HCT116 (cell line): ENCODE measurements at regions not wholly inside any gene's neighbourhood (a gene's known extent, or its start where the extent isn't known, plus 50 kb on each side); places are given as distances from the start of the nearest gene placed in this dataset.

Experiments
- ATAC-seq: fragments of 200-7000 bp; cut with Tn5 transposase; 2 replicates; pipeline ENCODE4 v1.9.1; 2020; ENCODE audit warnings: mild to moderate bottlenecking, moderate library complexity
- BruUV-seq: library from RNA; stranded (reverse); fragments of 400-500 nt; replicated peaks from 2 replicates; lab custom pipeline; 2021; lab: Mats Ljungman, UMichigan
- CTCF ChIA-PET: fragments of 300-600 bp; sonication (Branson Sonifier 250); formaldehyde crosslinking; loops from one replicate; lab custom pipeline; 2021; ENCODE audit warnings: antibody characterized with exemption; lab: Charles Lee
- POLR2A ChIA-PET: fragments of 300-600, 350-600 bp; sonication (Branson Sonifier 250); formaldehyde crosslinking; loops from one replicate; lab custom pipeline; 2021; ENCODE audit warnings: antibody characterized with exemption; lab: Charles Lee
- RAD21 ChIA-PET, 2 experiments: fragments of 300-600 bp; sonication (Branson Sonifier 250); formaldehyde crosslinking; loops; one replicate each; lab custom pipeline; 2023; ENCODE audit warnings: low total read pairs in 2 of 2; ENCODE audit not compliant: uncharacterized antibody in 2 of 2, unreplicated experiment in 2 of 2, low non-redundant PET in 1 of 2; lab: Charles Lee
- DNase-seq: peaks from one replicate; pipeline ENCODE4 v3.0.0-alpha.2; 2010; ENCODE audit warnings: low read depth, low spot score
- H2AFZ ChIP-seq: fragments of 200-600 bp; shearing (Covaris generic), sonication (generic); 2 replicates; pipeline ENCODE4 v1.6.1; 2017; ENCODE audit warnings: low read depth, mixed run types, mixed read lengths, antibody characterized with exemption, low read length; ENCODE audit not compliant: poor library complexity, severe bottlenecking
- H3K27ac ChIP-seq: 2 replicates; pipeline ENCODE4 v1.5.1; 2012; ENCODE audit warnings: low read depth, low read length
- H3K27me3 ChIP-seq: fragments of 200-600 bp; sonication (generic); 2 replicates; pipeline ENCODE4 v1.6.1; 2016; ENCODE audit warnings: mixed run types, low read length, mixed read lengths; ENCODE audit not compliant: insufficient read depth
- H3K36me3 ChIP-seq, 2 experiments: fragments of 200-500 bp in 1 of 2; fragments of 200-600 bp in 1 of 2; sonication (Bioruptor generic) in 1 of 2; sonication (generic) in 1 of 2; 2 replicates each; pipeline versions ENCODE4 v1.5.1 to v1.6.1; 2014 to 2016; ENCODE audit warnings: low read length in 2 of 2, inconsistent platforms in 1 of 2, mixed read lengths in 1 of 2, mixed run types in 1 of 2; ENCODE audit not compliant: insufficient read depth in 2 of 2, control insufficient read depth in 1 of 2
- H3K4me1 ChIP-seq, 2 experiments: fragments of 200-600 bp in 1 of 2; sonication (generic) in 1 of 2; 2 replicates each; pipeline versions ENCODE4 v1.5.1 to v1.6.1; 2012 to 2017; ENCODE audit warnings: low read length in 2 of 2, inconsistent platforms in 1 of 2, mild to moderate bottlenecking in 1 of 2, mixed read lengths in 1 of 2, mixed run types in 1 of 2, moderate library complexity in 1 of 2; ENCODE audit not compliant: insufficient read depth in 2 of 2, control insufficient read depth in 1 of 2
- H3K4me2 ChIP-seq: fragments of 200-600 bp; sonication (generic); 2 replicates; pipeline ENCODE4 v1.6.1; 2017; ENCODE audit warnings: mixed run types, low read length, mixed read lengths
- H3K4me3 ChIP-seq, 2 experiments: fragments of 200-600 bp in 1 of 2; sonication (generic) in 1 of 2; replicated peaks in 1 of 2; 2 replicates each; pipeline ENCODE4 v1.5.1; 2011 to 2016; ENCODE audit warnings: low read length in 2 of 2, control low read depth in 1 of 2, low read depth in 1 of 2, mild to moderate bottlenecking in 1 of 2, mixed read lengths in 1 of 2, mixed run types in 1 of 2
- H3K79me2 ChIP-seq: fragments of 200-600 bp; sonication (generic); 2 replicates; pipeline ENCODE4 v1.6.1; 2017; ENCODE audit warnings: mild to moderate bottlenecking, mixed run types, low read length, moderate library complexity, mixed read lengths; ENCODE audit not compliant: insufficient read depth
- H3K9ac ChIP-seq: fragments of 200-600 bp; sonication (generic); 2 replicates; pipeline ENCODE4 v1.6.1; 2016; ENCODE audit warnings: low read length, mixed read lengths
- H3K9me2 ChIP-seq: fragments of 200-600 bp; sonication (generic), shearing (Covaris generic); 2 replicates; pipeline ENCODE4 v1.6.1; 2017; ENCODE audit warnings: mixed run types, mild to moderate bottlenecking, moderate library complexity; ENCODE audit not compliant: insufficient read depth
- H3K9me3 ChIP-seq, 2 experiments: fragments of 200-500 bp in 1 of 2; fragments of 200-600 bp in 1 of 2; sonication (Bioruptor generic) in 1 of 2; sonication (generic) in 1 of 2; 2 replicates each; pipeline ENCODE4 v1.6.1; 2014 to 2017; ENCODE audit warnings: low read length in 2 of 2, mixed read lengths in 2 of 2, inconsistent platforms in 1 of 2, low read depth in 1 of 2, mild to moderate bottlenecking in 1 of 2, mixed run types in 1 of 2, moderate library complexity in 1 of 2; ENCODE audit not compliant: control insufficient read depth in 1 of 2, insufficient read depth in 1 of 2
- H4K20me1 ChIP-seq: fragments of 200-600 bp; sonication (generic), shearing (Covaris generic); 2 replicates; pipeline ENCODE4 v1.6.1; 2017; ENCODE audit warnings: mixed run types, mild to moderate bottlenecking, moderate library complexity; ENCODE audit not compliant: insufficient read depth
- CTCF ChIP-seq, 3 experiments: fragments of 200-600 bp in 1 of 3; sonication (generic) in 1 of 3; IDR thresholded peaks in 2 of 3; conservative IDR thresholded peaks in 1 of 3; 2 replicates each; pipeline ENCODE4 v1.5.1; 2012 to 2017; ENCODE audit warnings: low read depth in 2 of 3, low read length in 2 of 3, antibody characterized with exemption in 1 of 3, borderline replicate concordance in 1 of 3, control low read depth in 1 of 3, mild to moderate bottlenecking in 1 of 3, mixed read lengths in 1 of 3, mixed run types in 1 of 3, moderate library complexity in 1 of 3; ENCODE audit not compliant: insufficient read depth in 1 of 3
- FOSL1 ChIP-seq: IDR thresholded peaks from 2 replicates; pipeline ENCODE4 v1.6.1; 2012; ENCODE audit warnings: low read depth
- JUND ChIP-seq: IDR thresholded peaks from 2 replicates; pipeline ENCODE4 v1.6.1; 2012
- MAX ChIP-seq: IDR thresholded peaks from 2 replicates; pipeline ENCODE4 v1.6.1; 2012
- POLR2AphosphoS5 ChIP-seq: IDR thresholded peaks from 2 replicates; pipeline ENCODE4 v1.6.1; 2011; ENCODE audit warnings: mild to moderate bottlenecking, low read depth, low read length, moderate library complexity
- SP1 ChIP-seq: IDR thresholded peaks from 2 replicates; pipeline ENCODE4 v1.6.1; 2012; ENCODE audit warnings: low read depth
- YY1 ChIP-seq: IDR thresholded peaks from 2 replicates; pipeline ENCODE4 v1.6.1; 2011; ENCODE audit warnings: low read length, low read depth, moderate library complexity, mild to moderate bottlenecking; ENCODE audit not compliant: insufficient replicate concordance; ENCODE audit errors: extremely low read depth
- intact Hi-C: fragments of 100-400 bp; cut with micrococcal nuclease; formaldehyde crosslinking; loops from 2 replicates; pipeline ENCODE4 v1.10.0; 2022

- Histone ChIP-seq H3K27me3 (no peaks in the 10 kb centered on the region), H3K36me3 (no peaks in the 10 kb centered on the region), H4K20me1 (no peaks in the 10 kb centered on the region), H3K9me2 (no peaks in the 10 kb centered on the region), H2AFZ (no peak overlapping the region), H3K9ac (peak overlapping the region; percentile 82), H3K4me3 (peak overlapping the region; percentile 32 to 52), H3K4me1 (peaks cover 42 to 55% of the 10 kb centered on the region in 2 experiments), H3K27ac (peak overlapping the region; percentile 97), H3K9me3 (no peaks in the 10 kb centered on the region), H3K4me2 (peak overlapping the region; percentile 83), H3K79me2 (no peaks in the 10 kb centered on the region)
- intact Hi-C loops, result no loop called here
- DNase-seq (peak; percentile 78), ATAC-seq (peak; percentile 80)
- TSS peak; percentile 97 for BruUV-seq
- TF ChIP-seq JUND (peak; percentile 81), CTCF (IDR thresholded peaks at IDR 0.05 in 2 of 3, conservative IDR thresholded peaks at IDR 0.05 in 1 of 3; ENCODE audit: borderline replicate concordance in 1 of 3, insufficient read depth in 1 of 3, low read depth in 2 of 3, low read length in 2 of 3) (no peak), POLR2AphosphoS5 (peak; percentile 51), SP1 (peak; percentile 37; the same call in 1 of the 2 replicates), MAX (no peak; the same call in 1 of the 2 replicates), FOSL1 (peak; percentile 72), YY1 (no peak)
- CTCF ChIA-PET, result no interaction called here
- RAD21 ChIA-PET, result interaction anchor here in 1 of 2 experiments (0.5 kb wide), 1 partner anchor 207 kb away, joined by 3 read pairs; no protein-coding TSS in a partner anchor
- POLR2A ChIA-PET, result interaction anchor here (0.7 to 1.8 kb wide), 3 partner anchors 37 to 207 kb away, joined by 3 to 5 read pairs (median 3); no protein-coding TSS in a partner anchor
Observed at GRCh38 chr20:53829255-53829723, 235.7 kb upstream of the ZNF217 start.
